WTC11 (cell line): ENCODE measurements at regions not wholly inside any gene's neighbourhood (a gene's known extent, or its start where the extent isn't known, plus 50 kb on each side); places are given as distances from the start of the nearest gene placed in this dataset.

Experiments used
- ATAC-seq: fragments of 200-7000 bp; cut with Tn5 transposase; 2 replicates; pipeline ENCODE4 v1.10.0; 2021; ENCODE audit warnings: mild to moderate bottlenecking, moderate library complexity
- CTCF ChIA-PET: fragments of 300-600 bp; sonication (Branson Sonifier 250); formaldehyde crosslinking; loops from one replicate; lab custom pipeline; 2021; ENCODE audit warnings: antibody characterized with exemption; lab: Charles Lee
- POLR2A ChIA-PET: fragments of 350-600 bp; sonication (Branson Sonifier 250); formaldehyde crosslinking; loops from one replicate; lab custom pipeline; 2021; ENCODE audit warnings: antibody characterized with exemption; lab: Charles Lee
- DNase-seq: peaks from one replicate; pipeline ENCODE4 v3.0.0; 2021; ENCODE audit warnings: low spot score
- H3K27ac Mint-ChIP-seq: 2 replicates; pipeline ENCODE4 v1.8.0; 2021; ENCODE audit warnings: mixed read lengths
- H3K27me3 Mint-ChIP-seq: 2 replicates; pipeline ENCODE4 v1.8.0; 2021; ENCODE audit warnings: low read depth, mild to moderate bottlenecking, moderate library complexity, mixed read lengths
- H3K36me3 Mint-ChIP-seq: 2 replicates; pipeline ENCODE4 v1.8.0; 2021; ENCODE audit warnings: mixed read lengths
- H3K4me1 Mint-ChIP-seq: 2 replicates; pipeline ENCODE4 v1.8.0; 2022; ENCODE audit warnings: mixed read lengths
- H3K4me3 Mint-ChIP-seq: 2 replicates; pipeline ENCODE4 v1.8.0; 2021; ENCODE audit warnings: mild to moderate bottlenecking, moderate library complexity, mixed read lengths
- H3K9me3 Mint-ChIP-seq: 2 replicates; pipeline ENCODE4 v1.8.0; 2021; ENCODE audit warnings: mixed read lengths
- ELF4 ChIP-seq: sonication (generic); formaldehyde crosslinking; IDR thresholded peaks from 2 replicates; pipeline ENCODE4 v1.8.1; 2022; ENCODE audit warnings: low read depth, mild to moderate bottlenecking, moderate library complexity, missing genetic modification reagents
- ERG ChIP-seq: fragments of 250-450 bp; sonication (Bioruptor Pico); IDR thresholded peaks from 2 replicates; pipeline ENCODE4 v1.8.0; 2021; ENCODE audit warnings: mild to moderate bottlenecking
- FOXP1 ChIP-seq: sonication (generic); formaldehyde crosslinking; IDR thresholded peaks from 2 replicates; pipeline ENCODE4 v1.8.0; 2022; ENCODE audit warnings: missing genetic modification reagents, mild to moderate bottlenecking, moderate library complexity, borderline replicate concordance
- IRF2 ChIP-seq: sonication (generic); formaldehyde crosslinking; IDR thresholded peaks from 2 replicates; pipeline ENCODE4 v1.8.0; 2022; ENCODE audit warnings: low read depth, missing genetic modification reagents, borderline replicate concordance
- MXD4 ChIP-seq: fragments of 250-450 bp; sonication (Bioruptor Pico); IDR thresholded peaks from 2 replicates; pipeline ENCODE4 v1.8.0; 2021; ENCODE audit warnings: mild to moderate bottlenecking, moderate library complexity, borderline replicate concordance
- NFATC4 ChIP-seq: fragments of 250-450 bp; sonication (Bioruptor Pico); IDR thresholded peaks from 2 replicates; pipeline ENCODE4 v1.9.0; 2021; ENCODE audit warnings: mild to moderate bottlenecking
- OVOL2 ChIP-seq: fragments of 250-450 bp; sonication (Bioruptor Pico); IDR thresholded peaks from 2 replicates; pipeline ENCODE4 v1.9.0; 2021; ENCODE audit warnings: mild to moderate bottlenecking, borderline replicate concordance
- PREB ChIP-seq: sonication (generic); formaldehyde crosslinking; IDR thresholded peaks from 2 replicates; pipeline ENCODE4 v1.8.1; 2022; ENCODE audit warnings: mild to moderate bottlenecking, missing genetic modification reagents, moderate library complexity, borderline replicate concordance
- RORB ChIP-seq: fragments of 250-450 bp; sonication (Bioruptor Pico); IDR thresholded peaks from 2 replicates; pipeline ENCODE4 v1.9.0; 2021; ENCODE audit warnings: mild to moderate bottlenecking
- SMAD3 ChIP-seq: sonication (generic); formaldehyde crosslinking; IDR thresholded peaks from 2 replicates; pipeline ENCODE4 v1.8.0; 2022; ENCODE audit warnings: missing genetic modification reagents, mild to moderate bottlenecking, borderline replicate concordance
- SOX15 ChIP-seq: fragments of 250-450 bp; sonication (Bioruptor Pico); IDR thresholded peaks from 2 replicates; pipeline ENCODE4 v1.9.0; 2021; ENCODE audit warnings: mild to moderate bottlenecking
- ZNF232 ChIP-seq: sonication (generic); formaldehyde crosslinking; IDR thresholded peaks from 2 replicates; pipeline ENCODE4 v1.8.0; 2022; ENCODE audit warnings: mild to moderate bottlenecking, missing genetic modification reagents
- ZNF263 ChIP-seq: sonication (generic); formaldehyde crosslinking; IDR thresholded peaks from 2 replicates; pipeline ENCODE4 v1.8.1; 2022; ENCODE audit warnings: low read depth, mild to moderate bottlenecking, moderate library complexity, missing genetic modification reagents
- ZNF281 ChIP-seq: sonication (generic); formaldehyde crosslinking; IDR thresholded peaks from 2 replicates; pipeline ENCODE4 v1.8.0; 2023; ENCODE audit warnings: mild to moderate bottlenecking, missing genetic modification reagents
- ZNF416 ChIP-seq: fragments of 250-450 bp; sonication (Bioruptor Pico); IDR thresholded peaks from 2 replicates; pipeline ENCODE4 v1.9.0; 2021; ENCODE audit warnings: mild to moderate bottlenecking, inconsistent platforms
- ZNF425 ChIP-seq: fragments of 250-450 bp; sonication (Bioruptor Pico); conservative IDR thresholded peaks from 2 replicates; pipeline ENCODE4 v1.9.0; 2021; ENCODE audit warnings: mild to moderate bottlenecking
- ZNF671 ChIP-seq: fragments of 250-450 bp; sonication (Bioruptor Pico); IDR thresholded peaks from 2 replicates; pipeline ENCODE4 v1.8.0; 2021; ENCODE audit warnings: mild to moderate bottlenecking
- TF ChIP-seq, protein P1 (sequence below): sonication (generic); formaldehyde crosslinking; IDR thresholded peaks from 2 replicates; pipeline ENCODE4 v1.8.1; 2022; ENCODE audit warnings: low read depth, mild to moderate bottlenecking, moderate library complexity, missing genetic modification reagents, borderline replicate concordance
- TF ChIP-seq, protein P2 (sequence below): sonication (generic); formaldehyde crosslinking; IDR thresholded peaks from 2 replicates; pipeline ENCODE4 v1.8.1; 2023; ENCODE audit warnings: mild to moderate bottlenecking, missing genetic modification reagents, borderline replicate concordance

DNA sequence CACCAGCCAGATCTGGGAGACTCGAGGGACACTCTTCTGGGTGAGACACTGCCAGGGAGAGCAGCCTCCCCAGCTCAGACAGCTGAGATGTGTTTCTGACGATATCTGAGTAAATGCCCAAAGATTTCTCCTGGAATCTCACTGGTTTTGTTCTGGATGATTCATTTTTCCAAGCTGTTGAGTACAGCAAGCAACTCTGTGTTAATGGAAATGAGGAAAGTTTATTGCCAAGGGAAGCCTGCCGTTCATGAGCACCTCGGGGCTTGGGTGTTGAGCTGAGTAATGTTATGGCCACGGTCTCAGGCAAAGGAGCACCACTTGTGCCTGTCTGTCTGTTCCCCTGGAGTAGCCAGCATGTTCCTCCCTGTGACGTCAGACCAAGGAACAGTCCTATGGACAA is 1132.4 kb downstream of the BRD1 start (continued):
- no peak for TF ChIP-seq ERG (CRISPR knock-in tag)

- ATAC-seq (peak; percentile 38), DNase-seq (no peak)
- peaks cover 6% of the 10 kb centered on the region; the same call in 1 of the 2 replicates for H3K4me1 Mint-ChIP-seq
- no peaks in the 10 kb centered on the region for H3K36me3 Mint-ChIP-seq
- no peak overlapping the region for H3K27ac Mint-ChIP-seq
- no peak overlapping the region for H3K4me3 Mint-ChIP-seq
- ChIA-PET CTCF (interaction anchor here (0.7 to 0.8 kb wide), 2 partner anchors 16 to 19 kb away, joined by 3 read pairs; no protein-coding TSS in a partner anchor), POLR2A (no interaction called here)
- H3K9me3 Mint-ChIP-seq: no peaks in the 10 kb centered on the region
- TF ChIP-seq OVOL2 (CRISPR knock-in tag) (no peak), ZNF671 (no peak), SOX15 (CRISPR knock-in tag) (no peak), FOXP1 (no peak), ZNF232 (CRISPR knock-in tag) (no peak), RORB (CRISPR knock-in tag) (no peak), IRF2 (no peak), ZNF425 (CRISPR knock-in tag) (no peak), ZNF416 (no peak), SMAD3 (CRISPR knock-in tag) (no peak), ZNF263 (CRISPR knock-in tag) (no peak), NFATC4 (CRISPR knock-in tag) (no peak), ZNF281 (CRISPR knock-in tag) (no peak)
- H3K27me3 Mint-ChIP-seq: no peaks in the 10 kb centered on the region
Observed at GRCh38 chr22:48694296-48694883, 1133.3 kb downstream of the BRD1 start.

DNA sequence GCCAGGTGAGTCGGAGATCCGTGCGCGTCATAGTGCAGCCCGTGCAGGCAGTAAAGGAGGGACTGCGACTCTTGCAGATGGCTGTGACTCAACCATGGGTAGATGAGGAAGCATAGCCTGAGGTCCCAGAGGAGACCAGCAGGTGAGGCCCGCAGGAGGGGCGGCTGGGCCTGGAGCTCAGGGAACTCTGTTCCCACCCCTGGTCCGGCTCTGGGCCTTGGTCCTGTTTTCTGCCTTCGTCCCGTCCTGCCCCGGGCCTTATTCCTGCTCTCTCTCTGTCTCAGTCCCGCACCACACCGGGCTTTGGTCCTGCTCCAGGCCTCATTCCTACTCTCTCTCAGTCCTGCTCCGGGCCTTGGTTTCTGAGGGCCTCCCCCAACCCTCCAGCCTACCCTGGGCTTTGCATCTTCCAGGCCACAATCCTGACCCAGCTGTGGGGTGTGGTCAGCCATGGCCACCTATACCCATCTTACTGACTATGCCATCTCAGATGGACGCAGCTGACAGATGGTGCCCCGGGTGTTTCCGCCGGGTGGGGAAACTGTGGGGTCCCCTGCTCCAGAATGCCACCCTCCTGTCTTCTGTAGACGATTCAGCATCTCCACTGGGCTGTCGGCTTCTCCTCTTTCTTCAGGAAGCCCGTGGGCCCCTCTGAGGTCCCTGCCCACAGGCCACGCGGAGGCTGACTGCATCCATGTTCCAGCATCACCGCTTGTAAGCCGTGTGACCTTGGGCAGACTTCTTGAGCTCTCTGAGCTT is 1134.1 kb downstream of the BRD1 start:
- DNase-seq: no peak
- ATAC-seq: no peak
- no peaks in the 10 kb centered on the region for H3K36me3 Mint-ChIP-seq

More for the DNA sequence above, 1134.1 kb downstream of the BRD1 start:
- TF ChIP-seq, protein P1, sequence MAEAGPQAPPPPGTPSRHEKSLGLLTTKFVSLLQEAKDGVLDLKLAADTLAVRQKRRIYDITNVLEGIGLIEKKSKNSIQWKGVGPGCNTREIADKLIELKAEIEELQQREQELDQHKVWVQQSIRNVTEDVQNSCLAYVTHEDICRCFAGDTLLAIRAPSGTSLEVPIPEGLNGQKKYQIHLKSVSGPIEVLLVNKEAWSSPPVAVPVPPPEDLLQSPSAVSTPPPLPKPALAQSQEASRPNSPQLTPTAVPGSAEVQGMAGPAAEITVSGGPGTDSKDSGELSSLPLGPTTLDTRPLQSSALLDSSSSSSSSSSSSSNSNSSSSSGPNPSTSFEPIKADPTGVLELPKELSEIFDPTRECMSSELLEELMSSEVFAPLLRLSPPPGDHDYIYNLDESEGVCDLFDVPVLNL: no peak
- TF ChIP-seq ELF4: no peak
- TF ChIP-seq MXD4 (CRISPR knock-in tag): no peak
- TF ChIP-seq PREB: no peak
- TF ChIP-seq, protein P2, sequence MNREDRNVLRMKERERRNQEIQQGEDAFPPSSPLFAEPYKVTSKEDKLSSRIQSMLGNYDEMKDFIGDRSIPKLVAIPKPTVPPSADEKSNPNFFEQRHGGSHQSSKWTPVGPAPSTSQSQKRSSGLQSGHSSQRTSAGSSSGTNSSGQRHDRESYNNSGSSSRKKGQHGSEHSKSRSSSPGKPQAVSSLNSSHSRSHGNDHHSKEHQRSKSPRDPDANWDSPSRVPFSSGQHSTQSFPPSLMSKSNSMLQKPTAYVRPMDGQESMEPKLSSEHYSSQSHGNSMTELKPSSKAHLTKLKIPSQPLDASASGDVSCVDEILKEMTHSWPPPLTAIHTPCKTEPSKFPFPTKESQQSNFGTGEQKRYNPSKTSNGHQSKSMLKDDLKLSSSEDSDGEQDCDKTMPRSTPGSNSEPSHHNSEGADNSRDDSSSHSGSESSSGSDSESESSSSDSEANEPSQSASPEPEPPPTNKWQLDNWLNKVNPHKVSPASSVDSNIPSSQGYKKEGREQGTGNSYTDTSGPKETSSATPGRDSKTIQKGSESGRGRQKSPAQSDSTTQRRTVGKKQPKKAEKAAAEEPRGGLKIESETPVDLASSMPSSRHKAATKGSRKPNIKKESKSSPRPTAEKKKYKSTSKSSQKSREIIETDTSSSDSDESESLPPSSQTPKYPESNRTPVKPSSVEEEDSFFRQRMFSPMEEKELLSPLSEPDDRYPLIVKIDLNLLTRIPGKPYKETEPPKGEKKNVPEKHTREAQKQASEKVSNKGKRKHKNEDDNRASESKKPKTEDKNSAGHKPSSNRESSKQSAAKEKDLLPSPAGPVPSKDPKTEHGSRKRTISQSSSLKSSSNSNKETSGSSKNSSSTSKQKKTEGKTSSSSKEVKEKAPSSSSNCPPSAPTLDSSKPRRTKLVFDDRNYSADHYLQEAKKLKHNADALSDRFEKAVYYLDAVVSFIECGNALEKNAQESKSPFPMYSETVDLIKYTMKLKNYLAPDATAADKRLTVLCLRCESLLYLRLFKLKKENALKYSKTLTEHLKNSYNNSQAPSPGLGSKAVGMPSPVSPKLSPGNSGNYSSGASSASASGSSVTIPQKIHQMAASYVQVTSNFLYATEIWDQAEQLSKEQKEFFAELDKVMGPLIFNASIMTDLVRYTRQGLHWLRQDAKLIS: no peak
- no peaks in the 10 kb centered on the region for H3K9me3 Mint-ChIP-seq
- H3K27me3 Mint-ChIP-seq: no peaks in the 10 kb centered on the region
- POLR2A ChIA-PET: no interaction called here
- peaks cover 6% of the 10 kb centered on the region; the same call in 1 of the 2 replicates for H3K4me1 Mint-ChIP-seq
- CTCF ChIA-PET: no interaction called here
- no peak overlapping the region for H3K4me3 Mint-ChIP-seq
- peak overlapping the region; percentile 29; the same call in 1 of the 2 replicates for H3K27ac Mint-ChIP-seq
